ENCODE measurements at regions not wholly inside any gene's neighbourhood (a gene's known extent, or its start where the extent isn't known, plus 50 kb on each side); places are given as distances from the start of the nearest gene placed in this dataset.

GRCh38 chr5:162473041-162473714 lies 405.6 kb downstream of the GABRG2 start:
- no peak overlapping the region for H3K9ac ChIP-seq (ENCODE audit: low read length)
- no peak overlapping the region for H3K27ac ChIP-seq (ENCODE audit: low read length)
- H2AFZ ChIP-seq (ENCODE audit: low read depth, low read length), result no peak overlapping the region
- no peaks in the 10 kb centered on the region for H3K9me3 ChIP-seq (ENCODE audit: low read length)
- H3F3A ChIP-seq (ENCODE audit: insufficient read depth, low read length, poor library complexity, severe bottlenecking), result no peaks in the 10 kb centered on the region
- no peak overlapping the region for H3K4me2 ChIP-seq (ENCODE audit: low read length)
- H3K9me2 ChIP-seq (ENCODE audit: insufficient read depth, low read length), result no peaks in the 10 kb centered on the region
- no peak for TF ChIP-seq MXI1 (conservative IDR thresholded peaks at IDR 0.05; ENCODE audit: poor library complexity, severe bottlenecking)
- TF ChIP-seq SMC3 (conservative IDR thresholded peaks at IDR 0.05; ENCODE audit: poor library complexity), result no peak
- no peak for TF ChIP-seq POLR2AphosphoS5 (IDR thresholded peaks at IDR 0.05)
- H3K27me3 ChIP-seq (ENCODE audit: insufficient read depth, low read depth, low read length), result no peaks in the 10 kb centered on the region
- H4K20me1 ChIP-seq (ENCODE audit: insufficient read depth), result no peaks in the 10 kb centered on the region
- no peak overlapping the region for H3K4me3 ChIP-seq (ENCODE audit: low read length)
- H3K36me3 ChIP-seq (ENCODE audit: insufficient read depth, low read length), result no peaks in the 10 kb centered on the region
- no peaks in the 10 kb centered on the region for H3K79me2 ChIP-seq (replicated peaks; ENCODE audit: insufficient read depth, low read length)

GRCh38 chr5:162474239-162474638 lies 406.7 kb downstream of the GABRG2 start:
- Histone ChIP-seq H3K9me3 (ENCODE audit: low read length) (no peaks in the 10 kb centered on the region), H2AFZ (ENCODE audit: low read depth, low read length) (no peak overlapping the region), H3K79me2 (replicated peaks; ENCODE audit: insufficient read depth, low read length) (no peaks in the 10 kb centered on the region), H3K36me3 (ENCODE audit: insufficient read depth, low read length) (no peaks in the 10 kb centered on the region), H3K4me3 (ENCODE audit: low read length) (no peak overlapping the region), H3K4me2 (ENCODE audit: low read length) (no peak overlapping the region), H3K9me2 (ENCODE audit: insufficient read depth, low read length) (no peaks in the 10 kb centered on the region), H3K27ac (ENCODE audit: low read length) (no peak overlapping the region), H4K20me1 (ENCODE audit: insufficient read depth) (no peaks in the 10 kb centered on the region), H3K9ac (ENCODE audit: low read length) (no peak overlapping the region), H3K27me3 (ENCODE audit: insufficient read depth, low read depth, low read length) (no peaks in the 10 kb centered on the region), H3F3A (ENCODE audit: insufficient read depth, low read length, poor library complexity, severe bottlenecking) (no peaks in the 10 kb centered on the region)
- TF ChIP-seq POLR2AphosphoS5 (IDR thresholded peaks at IDR 0.05) (no peak), REST (IDR thresholded peaks at IDR 0.05; ENCODE audit: borderline replicate concordance) (no peak), EP300 (conservative IDR thresholded peaks at IDR 0.05; ENCODE audit: poor library complexity, severe bottlenecking) (no peak), SMC3 (conservative IDR thresholded peaks at IDR 0.05; ENCODE audit: poor library complexity) (no peak), TAF1 (IDR thresholded peaks at IDR 0.05; ENCODE audit: low read depth) (no peak), RAD21 (conservative IDR thresholded peaks at IDR 0.05) (no peak)

- Histone ChIP-seq H3K27ac (ENCODE audit: low read length) (no peak overlapping the region), H3K9ac (ENCODE audit: low read length) (no peak overlapping the region), H2AFZ (ENCODE audit: low read depth, low read length) (no peak overlapping the region), H3F3A (ENCODE audit: insufficient read depth, low read length, poor library complexity, severe bottlenecking) (no peaks in the 10 kb centered on the region), H3K79me2 (replicated peaks; ENCODE audit: insufficient read depth, low read length) (no peaks in the 10 kb centered on the region), H3K9me3 (ENCODE audit: low read length) (no peaks in the 10 kb centered on the region), H3K36me3 (ENCODE audit: insufficient read depth, low read length) (no peaks in the 10 kb centered on the region), H3K4me2 (ENCODE audit: low read length) (no peak overlapping the region), H3K9me2 (ENCODE audit: insufficient read depth, low read length) (no peaks in the 10 kb centered on the region), H3K27me3 (ENCODE audit: insufficient read depth, low read depth, low read length) (no peaks in the 10 kb centered on the region), H4K20me1 (ENCODE audit: insufficient read depth) (no peaks in the 10 kb centered on the region), H3K4me3 (ENCODE audit: low read length) (no peak overlapping the region)
- no peak for TF ChIP-seq REST (IDR thresholded peaks at IDR 0.05; ENCODE audit: borderline replicate concordance)
- no peak for TF ChIP-seq EP300 (conservative IDR thresholded peaks at IDR 0.05; ENCODE audit: poor library complexity, severe bottlenecking)
- TF ChIP-seq MXI1 (conservative IDR thresholded peaks at IDR 0.05; ENCODE audit: poor library complexity, severe bottlenecking), result no peak
- no peak for TF ChIP-seq POLR2AphosphoS5 (IDR thresholded peaks at IDR 0.05)
- TF ChIP-seq RAD21 (conservative IDR thresholded peaks at IDR 0.05), result no peak
- TF ChIP-seq CTCF (IDR thresholded peaks at IDR 0.05; ENCODE audit: poor library complexity, severe bottlenecking), result no peak
- TF ChIP-seq TAF1 (IDR thresholded peaks at IDR 0.05; ENCODE audit: low read depth), result no peak
- no peak for TF ChIP-seq SMC3 (conservative IDR thresholded peaks at IDR 0.05; ENCODE audit: poor library complexity)
- TF ChIP-seq EZH2 (IDR thresholded peaks at IDR 0.05; ENCODE audit: borderline replicate concordance, insufficient read depth, low read length, poor library complexity, severe bottlenecking), result no peak
Observed at GRCh38 chr5:162484095-162484494, 416.5 kb downstream of the GABRG2 start.

Data from neural cell (in vitro differentiated cells).